Testis (tissue), 2 donors: ENCODE measurements at regions not wholly inside any gene's neighbourhood (a gene's known extent, or its start where the extent isn't known, plus 50 kb on each side); places are given as distances from the start of the nearest gene placed in this dataset.

Source experiments
- CTCF ChIP-seq, 3 experiments: fragments of 450-650 bp in 2 of 3; fragments of 200-600 bp in 1 of 3; sonication (generic) in 1 of 3; IDR thresholded peaks; one replicate each; pipeline ENCODE4 v1.5.1; 2016 to 2019; ENCODE audit warnings: antibody characterized with exemption in 3 of 3, mild to moderate bottlenecking in 2 of 3, moderate library complexity in 1 of 3
- POLR2A ChIP-seq: fragments of 450-650 bp; IDR thresholded peaks from one replicate; pipeline ENCODE4 v1.6.1; 2017; ENCODE audit warnings: antibody characterized with exemption, mild to moderate bottlenecking, moderate library complexity

- no peak for TF ChIP-seq CTCF (IDR thresholded peaks at IDR 0.05)
- no peak for TF ChIP-seq POLR2A
Observed at GRCh38 chr9:106309925-106310324, 553.0 kb upstream of the ZNF462 start.
